Thyroid gland (tissue), 4 donors: ENCODE measurements at regions not wholly inside any gene's neighbourhood (a gene's known extent, or its start where the extent isn't known, plus 50 kb on each side); places are given as distances from the start of the nearest gene placed in this dataset.

Experiments
- DNase-seq, 2 donors: peaks; one replicate each; pipeline ENCODE4 v3.0.0-alpha.2; 2019
- H3K27ac ChIP-seq, 3 donors: fragments of 200-600 bp; sonication (generic); 1 replicate in 2 of 3; 2 replicates in 1 of 3; pipeline ENCODE4 v1.5.1; 2016 to 2019; ENCODE audit warnings: mild to moderate bottlenecking in 1 of 3, moderate library complexity in 1 of 3
- H3K27me3 ChIP-seq: fragments of 200-600 bp; sonication (generic); one replicate; pipeline ENCODE4 v1.5.1; 2019
- H3K36me3 ChIP-seq, 2 donors: fragments of 200-600 bp; sonication (generic); one replicate each; pipeline ENCODE4 v1.5.1; 2016 to 2019
- H3K4me1 ChIP-seq, 2 donors: fragments of 200-600 bp; sonication (generic); one replicate each; pipeline ENCODE4 v1.5.1; 2017 to 2019
- H3K4me3 ChIP-seq, 3 donors: fragments of 200-600 bp; sonication (generic); replicated peaks in 1 of 3; 1 replicate in 2 of 3; 2 replicates in 1 of 3; pipeline ENCODE4 v1.5.1; 2016; ENCODE audit warnings: mild to moderate bottlenecking in 1 of 3
- H3K9me3 ChIP-seq: fragments of 200-600 bp; sonication (generic); one replicate; pipeline ENCODE4 v1.5.1; 2017
- CTCF ChIP-seq, 6 experiments: fragments of 200-600 bp in 3 of 6; fragments of 450-650 bp in 3 of 6; sonication (generic) in 3 of 6; IDR thresholded peaks; one replicate each; pipeline ENCODE4 v1.5.1; 2016 to 2019; ENCODE audit warnings: antibody characterized with exemption in 6 of 6, mild to moderate bottlenecking in 2 of 6, inconsistent platforms in 1 of 6, moderate library complexity in 1 of 6
- POLR2A ChIP-seq, 2 donors: fragments of 450-650 bp; IDR thresholded peaks; one replicate each; pipeline ENCODE4 v1.6.1; 2017; ENCODE audit warnings: antibody characterized with exemption in 2 of 2, mild to moderate bottlenecking in 2 of 2, moderate library complexity in 1 of 2
- WGBS, 2 donors: methylation state at CpG; one replicate each; pipeline ENCODE4 v1.1.5; 2017; 5-methylcytosine and 5-hydroxymethylcytosine counted together
- intact Hi-C: fragments of 100-400 bp; cut with DNase I; formaldehyde crosslinking; loops from one replicate; pipeline ENCODE4 v1.15.1; 2023

GRCh38 chr20:40148886-40149285 is 540.1 kb downstream of the MAFB start:
- 84 to 86% methylated on average over 7 of the region's 7 CpGs for WGBS, 2 donors
- H3K36me3 ChIP-seq: no peaks in the 10 kb centered on the region
- H3K27ac ChIP-seq: no peak overlapping the region
- no peaks in the 10 kb centered on the region for H3K4me1 ChIP-seq
- no peak overlapping the region for H3K4me3 ChIP-seq
- intact Hi-C loops: no loop called here
- TF ChIP-seq POLR2A (IDR thresholded peaks at IDR 0.05) (no peak), CTCF (IDR thresholded peaks at IDR 0.05) (no peak)
- H3K9me3 ChIP-seq: no peaks in the 10 kb centered on the region
- no peak for DNase-seq
- no peaks in the 10 kb centered on the region for H3K27me3 ChIP-seq

- Histone ChIP-seq H3K4me1 (no peaks in the 10 kb centered on the region), H3K27me3 (no peaks in the 10 kb centered on the region), H3K27ac (no peak overlapping the region), H3K4me3 (no peak overlapping the region), H3K36me3 (no peaks in the 10 kb centered on the region), H3K9me3 (no peaks in the 10 kb centered on the region)
- intact Hi-C loops: no loop called here
- DNase-seq: no peak
- TF ChIP-seq POLR2A (IDR thresholded peaks at IDR 0.05): no peak
- no peak for TF ChIP-seq CTCF (IDR thresholded peaks at IDR 0.05)
Observed at GRCh38 chr20:40146071-40146470, 543.0 kb downstream of the MAFB start.

- intact Hi-C loops: no loop called here
- no peaks in the 10 kb centered on the region for H3K4me1 ChIP-seq
- H3K4me3 ChIP-seq: no peak overlapping the region
- WGBS, 2 donors: 49 to 53% methylated on average over 4 of the region's 4 CpGs
- no peak for TF ChIP-seq POLR2A (IDR thresholded peaks at IDR 0.05)
- TF ChIP-seq CTCF (IDR thresholded peaks at IDR 0.05): no peak
- H3K27me3 ChIP-seq: no peaks in the 10 kb centered on the region
- no peak overlapping the region for H3K27ac ChIP-seq
- H3K36me3 ChIP-seq: no peaks in the 10 kb centered on the region
- no peaks in the 10 kb centered on the region for H3K9me3 ChIP-seq
- DNase-seq: no peak
Observed at GRCh38 chr20:40144581-40144980, 544.5 kb downstream of the MAFB start.

- 46 to 50% methylated on average over 1 of the region's 1 CpG for WGBS, 2 donors
- H3K36me3 ChIP-seq: no peaks in the 10 kb centered on the region
- intact Hi-C loops: no loop called here
Observed at GRCh38 chr20:40134176-40134575, 554.9 kb downstream of the MAFB start.

GRCh38 chr20:40120827-40121226 is 568.2 kb downstream of the MAFB start:
- WGBS, 2 donors: 78 to 85% methylated on average over 2 of the region's 2 CpGs

More at GRCh38 chr20:40134176-40134575, 554.9 kb downstream of the MAFB start:
- Histone ChIP-seq H3K4me1 (no peaks in the 10 kb centered on the region), H3K27ac (no peak overlapping the region), H3K4me3 (no peak overlapping the region), H3K9me3 (no peaks in the 10 kb centered on the region), H3K27me3 (no peaks in the 10 kb centered on the region)
- no peak for DNase-seq
- TF ChIP-seq CTCF (IDR thresholded peaks at IDR 0.05): no peak
- no peak for TF ChIP-seq POLR2A (IDR thresholded peaks at IDR 0.05)

More at GRCh38 chr20:40120827-40121226, 568.2 kb downstream of the MAFB start:
- H3K27ac ChIP-seq: no peak overlapping the region
- no peak for DNase-seq
- no peaks in the 10 kb centered on the region for H3K9me3 ChIP-seq
- no peaks in the 10 kb centered on the region for H3K27me3 ChIP-seq
- TF ChIP-seq POLR2A (IDR thresholded peaks at IDR 0.05) (no peak), CTCF (IDR thresholded peaks at IDR 0.05) (no peak)
- intact Hi-C loops: no loop called here
- no peak overlapping the region for H3K4me3 ChIP-seq
- H3K36me3 ChIP-seq: no peaks in the 10 kb centered on the region
- H3K4me1 ChIP-seq: peaks cover 0 to 4% of the 10 kb centered on the region in 2 donors
